ENCODE measurements at regions not wholly inside any gene's neighbourhood (a gene's known extent, or its start where the extent isn't known, plus 50 kb on each side); places are given as distances from the start of the nearest gene placed in this dataset.
A peak's percentile ranks its signal among the peaks of the same experiment; 100 is the strongest.
"Not testable (repeated sequence)": the region's sequence is repeated elsewhere in the genome, so short reads cannot be mapped to it uniquely, and the experiment has no call there.

DNA sequence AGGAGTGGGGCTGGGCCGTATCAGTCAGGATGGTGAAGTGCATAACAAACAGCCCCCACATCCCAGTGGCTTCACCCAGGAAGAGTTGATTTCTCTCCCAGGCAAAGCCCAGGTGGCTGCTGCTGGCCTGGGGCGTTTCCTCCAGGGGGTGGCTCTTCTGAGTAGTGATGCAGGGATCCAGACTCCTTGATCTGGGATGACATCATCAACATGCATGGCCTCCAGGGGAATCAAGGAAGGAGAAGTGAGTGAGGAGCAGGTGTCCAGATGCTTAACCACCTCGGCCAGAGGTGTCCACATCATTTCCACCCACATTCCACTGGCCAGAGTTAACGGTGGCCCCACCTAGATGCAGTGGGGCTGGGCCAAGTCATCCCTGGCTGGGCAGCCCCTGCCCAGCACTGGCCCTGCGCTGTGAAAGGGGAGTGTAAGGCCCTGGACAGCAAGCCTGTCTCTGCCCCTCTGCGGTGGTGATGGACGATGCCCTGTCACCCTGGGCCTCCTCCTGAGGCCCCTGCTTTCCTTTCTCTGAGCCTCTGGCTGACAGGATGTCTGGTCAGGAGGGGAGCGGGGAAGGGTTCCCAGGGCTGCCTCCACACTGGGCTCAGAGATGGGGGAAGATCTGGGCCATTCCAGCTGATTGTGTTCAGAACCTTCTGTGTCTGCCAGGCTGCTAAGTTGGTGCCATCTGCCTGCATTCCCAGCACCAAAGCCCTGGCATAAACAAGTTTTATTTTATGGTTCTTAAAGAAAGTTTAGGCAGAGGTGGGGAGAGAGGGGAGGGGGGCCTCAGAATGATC, 598.2 kb downstream of the MATN1 start:
- no peak for DNase-seq (ENCODE audit: low read depth in 2 of 2)

DNA sequence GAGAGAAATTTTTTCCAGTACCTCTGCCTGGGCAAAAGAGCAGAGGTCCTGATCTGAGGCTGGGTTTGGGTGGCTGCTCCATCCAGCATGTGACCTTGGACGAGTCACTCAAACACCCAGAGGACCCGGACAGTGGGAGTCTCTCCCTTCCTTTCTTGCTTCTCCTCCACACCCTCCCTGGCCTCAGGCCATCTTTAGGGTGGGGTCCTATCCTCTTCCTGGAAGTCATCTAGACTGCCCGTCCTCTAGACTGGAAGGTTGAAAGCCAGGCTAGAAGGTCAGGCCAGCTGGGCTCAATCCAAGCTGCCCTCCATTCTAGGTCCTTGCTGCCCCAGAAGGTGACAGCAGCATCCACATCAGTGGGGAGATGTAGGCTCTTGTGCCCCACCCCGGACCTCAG, 599.5 kb downstream of the MATN1 start:
- no peak for DNase-seq (ENCODE audit: low read depth in 2 of 2)

DNA sequence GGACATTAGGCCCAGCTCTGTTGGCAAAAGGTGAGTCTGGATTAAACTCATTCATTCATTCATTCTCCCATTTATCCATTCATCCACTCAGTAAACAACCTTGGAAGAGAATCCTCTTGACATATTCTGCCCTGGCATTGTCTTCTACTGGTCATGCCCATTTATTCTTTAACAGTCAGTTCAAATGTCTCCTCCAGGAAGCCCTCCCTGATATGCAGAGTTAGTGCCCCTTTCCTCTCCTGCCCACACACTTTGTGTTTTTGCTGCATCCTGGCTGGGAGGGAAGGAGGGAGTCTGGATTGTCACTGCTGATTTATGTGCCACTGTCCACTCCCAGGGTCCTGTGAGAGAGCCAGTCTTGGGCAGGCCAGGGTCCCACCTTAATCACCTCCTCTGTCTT, 600.3 kb downstream of the MATN1 start:
- no peak for DNase-seq (ENCODE audit: low read depth in 2 of 2)

GRCh38 chr1:30120245-30121000, 603.0 kb downstream of the MATN1 start:
- DNase-seq (ENCODE audit: low read depth in 2 of 2): no peak

GRCh38 chr1:30117685-30118084, 605.7 kb downstream of the MATN1 start:
- DNase-seq (ENCODE audit: low read depth in 2 of 2): no peak

DNA sequence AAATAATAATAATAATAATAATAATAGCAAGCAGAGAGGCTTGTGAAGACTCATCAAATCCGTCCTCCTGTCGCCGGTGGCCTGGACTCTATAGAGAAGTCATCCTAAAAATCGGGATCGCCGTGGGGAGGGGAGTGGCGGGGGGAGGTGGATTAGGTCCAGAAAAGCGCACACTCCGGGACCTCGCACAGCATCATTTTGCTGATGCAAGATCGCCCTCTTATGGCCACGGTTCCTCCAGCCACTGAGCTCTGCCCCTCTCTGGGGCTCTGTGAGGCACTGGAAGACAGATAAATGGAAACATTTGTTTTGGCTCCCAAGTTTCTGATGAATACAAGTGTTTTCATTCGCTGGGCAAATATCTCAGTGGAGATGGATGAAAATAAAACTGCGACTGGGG, 612.0 kb downstream of the MATN1 start:
- DNase-seq (ENCODE audit: low read depth in 2 of 2): peak in 1 of 2 donors; percentile 14

- DNase-seq (ENCODE audit: low read depth in 2 of 2): no peak
Observed at GRCh38 chr1:30110846-30111245, 612.5 kb downstream of the MATN1 start.

DNA sequence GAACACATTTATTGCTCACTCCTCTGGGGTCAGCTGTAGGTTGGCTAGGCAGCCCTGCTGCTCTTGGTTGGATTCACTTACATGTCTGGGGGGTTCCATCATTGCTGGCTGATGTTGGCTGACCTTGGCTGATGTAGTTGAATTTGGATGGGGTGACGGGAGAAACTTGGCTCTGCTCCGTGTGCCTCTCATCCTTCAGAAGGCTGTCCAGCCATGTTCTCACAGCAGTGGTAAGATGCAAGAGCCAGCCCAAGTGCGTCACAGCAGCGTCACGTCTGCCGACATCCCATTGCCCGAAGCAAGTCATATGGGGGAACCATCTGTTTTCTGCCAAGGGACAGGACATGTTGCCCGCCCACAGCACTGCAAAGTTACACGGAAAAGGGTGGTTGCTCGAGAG, 613.5 kb downstream of the MATN1 start:
- DNase-seq (ENCODE audit: low read depth in 2 of 2): no peak

- no peak for DNase-seq (ENCODE audit: low read depth in 2 of 2)
Observed at GRCh38 chr1:30108186-30108585, 615.2 kb downstream of the MATN1 start.

DNA sequence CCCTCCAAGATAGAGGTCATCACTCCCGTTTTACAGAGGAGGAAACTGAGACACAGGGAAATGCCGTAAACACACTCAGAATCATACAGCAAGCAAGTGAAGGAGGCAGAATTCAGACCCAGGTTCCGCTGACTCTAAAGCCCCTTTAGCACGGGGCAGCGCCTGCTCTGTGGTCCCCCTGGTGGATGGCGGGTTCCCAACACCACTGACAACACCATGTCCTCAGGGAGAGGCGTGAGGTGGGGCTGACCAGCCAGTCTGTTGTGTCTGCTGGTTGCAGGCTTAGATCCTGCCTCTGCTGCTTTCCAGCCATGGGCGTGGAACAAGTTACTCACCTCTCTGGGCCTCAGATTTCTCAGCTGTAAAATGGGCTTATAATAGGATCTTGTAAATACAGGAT, 617.3 kb downstream of the MATN1 start:
- DNase-seq (ENCODE audit: low read depth in 2 of 2): no peak

DNA sequence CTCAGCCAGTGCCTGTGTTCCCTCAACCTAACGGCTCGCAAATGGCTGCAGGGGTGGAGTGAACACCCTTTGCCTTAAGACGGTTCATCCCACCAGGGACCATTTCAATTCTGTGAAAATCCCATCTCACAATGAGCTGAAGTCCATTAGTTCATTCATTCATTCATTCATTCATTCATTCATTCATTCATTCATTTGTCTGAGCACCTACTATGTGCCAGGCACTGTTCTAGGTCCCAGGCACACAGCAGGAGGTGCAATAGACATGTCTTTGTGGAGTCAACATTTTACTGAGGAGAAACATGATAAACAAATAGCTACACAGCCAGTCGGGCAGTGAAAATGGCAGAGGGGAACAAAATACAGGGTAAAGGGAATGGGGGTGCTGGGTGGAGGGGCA, 618.8 kb downstream of the MATN1 start:
- DNase-seq (ENCODE audit: low read depth in 2 of 2): no peak

GRCh38 chr1:30103708-30104411, 619.5 kb downstream of the MATN1 start:
- no peak for DNase-seq (ENCODE audit: low read depth in 2 of 2)

- no peak for DNase-seq (ENCODE audit: low read depth in 2 of 2)
Observed at GRCh38 chr1:30102605-30103004, 620.8 kb downstream of the MATN1 start.

DNA sequence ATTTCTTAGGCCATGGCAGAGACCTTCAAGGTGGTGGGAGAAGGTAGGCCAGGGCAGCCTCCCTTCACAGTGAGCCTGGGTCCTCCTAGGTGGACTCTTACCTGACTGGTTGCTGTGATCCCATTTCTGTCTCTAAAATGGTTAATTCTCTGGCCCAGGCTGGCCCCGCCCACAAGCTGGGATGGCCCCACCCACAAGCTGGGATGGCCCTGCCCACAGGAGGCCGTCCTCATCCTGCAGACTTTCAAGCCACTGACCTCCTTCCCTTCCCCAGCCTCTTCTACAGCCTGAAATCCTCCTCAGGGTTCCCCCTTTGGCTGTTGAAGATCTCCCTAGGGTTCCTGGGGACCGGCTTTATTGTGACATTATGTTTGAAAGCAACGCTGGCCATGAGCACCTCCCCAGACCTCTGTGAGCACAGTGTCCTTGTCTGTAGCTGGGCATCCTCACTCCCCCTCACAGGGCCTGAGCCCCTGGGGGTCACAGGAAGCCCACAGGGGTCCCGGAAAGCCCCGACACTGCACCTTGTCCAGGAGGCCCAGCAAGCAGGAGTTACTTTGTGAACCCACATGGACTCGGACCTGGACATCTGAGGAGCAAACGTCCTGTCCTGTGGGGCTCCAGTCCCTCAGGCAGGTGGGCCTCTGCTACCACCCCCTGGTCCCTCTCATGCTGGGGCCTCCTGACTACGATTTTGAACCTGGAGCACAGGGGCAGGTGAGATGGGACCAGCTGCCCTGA, 621.7 kb downstream of the MATN1 start:
- DNase-seq (ENCODE audit: low read depth in 2 of 2): no peak

DNA sequence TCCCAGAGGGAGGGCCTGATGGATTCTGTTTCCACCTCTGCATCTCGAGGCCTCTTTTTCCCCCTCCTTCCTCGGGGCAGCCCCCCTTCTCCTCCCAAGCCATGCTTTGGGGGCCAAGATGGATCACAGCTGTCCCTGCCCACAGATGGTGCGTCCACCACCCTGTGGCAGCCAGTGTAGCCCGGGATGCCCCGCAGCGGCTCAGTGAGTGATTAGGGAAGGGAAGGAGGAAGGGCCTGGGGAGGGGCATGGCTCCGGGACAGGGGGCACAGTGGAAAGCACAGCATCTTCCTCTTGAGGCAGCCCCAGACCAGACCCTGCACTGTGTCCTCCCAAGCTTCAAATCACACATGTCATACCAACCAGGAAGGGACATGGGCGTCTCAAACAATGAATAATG, 622.4 kb downstream of the MATN1 start:
- DNase-seq (ENCODE audit: low read depth in 2 of 2): no peak

DNA sequence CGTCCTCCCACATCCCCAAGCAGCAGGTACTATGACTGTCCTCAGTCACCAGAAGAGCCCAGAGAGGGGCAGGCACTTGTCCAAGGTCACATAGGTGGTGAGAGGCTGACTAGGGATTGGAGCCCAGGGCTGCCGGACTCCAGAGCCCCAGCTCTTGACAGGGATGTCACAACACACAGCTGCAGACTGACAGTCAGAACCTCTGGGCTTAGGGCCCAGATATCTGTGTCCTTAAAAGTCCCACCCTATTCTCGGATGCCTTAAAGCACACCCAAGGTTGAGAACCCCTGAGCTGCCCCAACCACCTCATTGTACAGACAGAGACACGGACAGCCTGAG, 622.9 kb downstream of the MATN1 start:
- no peak for DNase-seq (ENCODE audit: low read depth in 2 of 2)

DNA sequence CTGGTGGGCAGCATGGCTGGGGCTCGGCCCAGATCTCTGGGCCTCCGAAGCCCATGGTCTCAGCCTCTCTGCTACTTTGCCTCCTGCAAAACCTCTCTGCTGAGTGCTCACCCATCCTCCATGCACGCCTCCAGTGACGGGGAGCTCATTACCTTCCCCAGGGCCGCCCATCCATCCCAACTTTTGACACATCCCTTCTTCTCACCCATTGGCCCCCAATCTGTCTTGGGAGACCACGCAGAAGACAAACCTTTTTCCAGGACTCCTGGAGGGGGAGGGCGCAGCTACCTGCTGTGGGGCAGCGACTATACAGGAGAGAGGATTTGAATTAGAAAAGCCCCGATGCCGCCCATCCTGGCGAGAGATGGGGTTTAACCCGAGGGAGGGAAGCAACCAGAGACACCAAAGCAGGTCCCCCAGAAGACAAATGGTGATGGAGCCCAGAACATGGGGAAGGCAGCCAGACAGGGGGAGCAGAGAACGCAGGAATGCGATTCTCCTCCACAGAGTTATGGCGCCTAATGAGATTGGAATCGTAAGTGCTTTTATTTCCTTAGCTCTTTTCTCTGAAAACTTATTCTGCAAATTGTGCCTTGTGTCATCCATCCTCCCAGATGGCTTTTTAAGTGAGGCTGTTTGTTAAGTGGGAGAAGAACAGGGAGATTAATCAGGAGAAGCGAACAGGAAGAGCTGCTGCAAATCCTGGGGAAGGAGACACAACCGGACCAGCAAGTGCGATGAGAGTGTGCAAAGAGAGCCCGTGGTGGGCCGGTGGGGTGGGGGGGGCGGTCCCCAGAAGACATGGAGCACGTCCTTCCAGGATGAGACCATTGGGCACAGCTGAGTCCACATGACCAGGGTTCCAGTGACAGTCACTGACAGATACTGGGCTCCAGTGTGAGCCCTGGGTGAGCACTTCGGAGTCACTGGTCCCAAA, 623.5 kb downstream of the MATN1 start:
- DNase-seq (ENCODE audit: low read depth in 2 of 2): no peak

GRCh38 chr1:30097851-30098250, 625.5 kb downstream of the MATN1 start:
- not testable (repeated sequence) for DNase-seq (ENCODE audit: low read depth in 2 of 2)

- DNase-seq (ENCODE audit: low read depth in 2 of 2): no peak
Observed at GRCh38 chr1:30095451-30096025, 627.8 kb downstream of the MATN1 start.

DNA sequence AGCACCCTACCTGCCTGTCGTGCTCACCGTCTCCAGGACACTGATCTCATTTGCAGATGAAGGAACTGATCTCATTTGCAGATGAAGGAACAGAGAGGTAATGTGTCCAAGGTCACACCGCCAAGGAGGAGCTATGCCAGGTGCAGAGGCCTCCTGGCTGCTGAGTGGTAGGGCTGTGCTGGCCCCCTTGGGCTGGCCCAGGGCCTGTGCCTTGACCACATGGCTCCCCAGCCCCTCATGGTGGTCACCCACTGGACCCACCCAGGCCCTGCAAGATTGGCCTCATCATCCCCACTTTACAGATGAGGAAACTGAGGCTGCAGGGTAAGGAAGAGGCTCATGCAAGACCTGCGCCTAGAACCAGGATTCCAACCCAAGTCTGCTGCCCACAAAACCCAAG, 628.3 kb downstream of the MATN1 start:
- DNase-seq (ENCODE audit: low read depth in 2 of 2): no peak

Data from stimulated activated CD4-positive, alpha-beta T cell treated with anti-CD3 and anti-CD28 coated beads, Interleukin-15, amount 100 ng/mL, for 48 hours (primary cell).